ENCODE measurements at regions not wholly inside any gene's neighbourhood (a gene's known extent, or its start where the extent isn't known, plus 50 kb on each side); places are given as distances from the start of the nearest gene placed in this dataset.

DNA sequence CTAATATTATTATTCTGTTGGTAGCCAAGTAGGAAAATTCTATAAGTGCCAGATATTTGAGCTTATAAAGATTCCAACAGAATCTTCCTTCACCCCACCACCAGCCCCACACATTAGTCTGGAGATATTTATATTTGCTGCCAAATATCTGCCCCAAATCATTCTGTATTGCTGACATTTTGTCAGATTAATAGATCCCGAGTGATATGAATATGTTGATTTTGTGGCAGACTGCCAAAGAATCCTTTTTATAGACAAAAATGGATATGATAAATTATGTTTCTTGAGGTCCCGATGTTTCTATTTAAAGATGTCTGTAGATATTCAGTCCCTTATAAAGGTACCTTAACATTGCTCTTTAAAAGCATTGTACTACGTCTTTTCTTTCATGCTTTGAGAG is 162.2 kb upstream of the KCNJ16 start:
- Histone ChIP-seq H3K27ac (peak overlapping the region in 1 of 2 donors; percentile 32), H3K9me3 (no peaks in the 10 kb centered on the region), H3K36me3 (no peaks in the 10 kb centered on the region), H3K27me3 (no peaks in the 10 kb centered on the region), H3K4me3 (peak overlapping the region in 1 of 3 donors; percentile 32), H3K4me1 (no peaks in the 10 kb centered on the region)
- DNase-seq (ENCODE audit: low spot score in 2 of 2), result no peak
- intact Hi-C loops (cut with DNase I; ENCODE audit: low total_unique reads), result no loop called here
- TF ChIP-seq, protein P1, sequence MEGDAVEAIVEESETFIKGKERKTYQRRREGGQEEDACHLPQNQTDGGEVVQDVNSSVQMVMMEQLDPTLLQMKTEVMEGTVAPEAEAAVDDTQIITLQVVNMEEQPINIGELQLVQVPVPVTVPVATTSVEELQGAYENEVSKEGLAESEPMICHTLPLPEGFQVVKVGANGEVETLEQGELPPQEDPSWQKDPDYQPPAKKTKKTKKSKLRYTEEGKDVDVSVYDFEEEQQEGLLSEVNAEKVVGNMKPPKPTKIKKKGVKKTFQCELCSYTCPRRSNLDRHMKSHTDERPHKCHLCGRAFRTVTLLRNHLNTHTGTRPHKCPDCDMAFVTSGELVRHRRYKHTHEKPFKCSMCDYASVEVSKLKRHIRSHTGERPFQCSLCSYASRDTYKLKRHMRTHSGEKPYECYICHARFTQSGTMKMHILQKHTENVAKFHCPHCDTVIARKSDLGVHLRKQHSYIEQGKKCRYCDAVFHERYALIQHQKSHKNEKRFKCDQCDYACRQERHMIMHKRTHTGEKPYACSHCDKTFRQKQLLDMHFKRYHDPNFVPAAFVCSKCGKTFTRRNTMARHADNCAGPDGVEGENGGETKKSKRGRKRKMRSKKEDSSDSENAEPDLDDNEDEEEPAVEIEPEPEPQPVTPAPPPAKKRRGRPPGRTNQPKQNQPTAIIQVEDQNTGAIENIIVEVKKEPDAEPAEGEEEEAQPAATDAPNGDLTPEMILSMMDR (IDR thresholded peaks at IDR 0.05), result no peak
- no peak for TF ChIP-seq POLR2A (IDR thresholded peaks at IDR 0.05)

DNA sequence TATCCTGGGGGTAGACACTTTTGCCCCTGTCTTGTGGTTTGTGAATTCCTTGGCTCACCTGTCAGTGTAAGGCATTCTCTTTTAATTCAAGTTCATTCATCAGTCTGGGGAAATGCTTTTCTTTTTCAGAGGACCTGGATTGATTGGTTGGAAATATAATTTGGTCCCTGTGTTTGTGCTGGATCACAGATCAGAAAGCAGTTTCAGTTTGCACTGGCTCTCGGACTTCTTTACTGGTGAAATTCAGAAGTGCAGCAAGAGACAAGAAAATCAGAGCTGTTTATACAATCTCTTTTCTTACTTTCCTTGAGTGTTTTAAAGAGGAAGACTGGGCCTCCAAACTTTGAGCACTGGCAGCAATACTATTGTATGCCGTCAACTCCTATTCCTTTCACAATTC is 161.8 kb upstream of the KCNJ16 start:
- no peaks in the 10 kb centered on the region for H3K36me3 ChIP-seq
- peak overlapping the region in 1 of 3 donors; percentile 32 for H3K4me3 ChIP-seq
- no peaks in the 10 kb centered on the region for H3K9me3 ChIP-seq
- intact Hi-C loops (cut with DNase I; ENCODE audit: low total_unique reads), result no loop called here
- H3K27me3 ChIP-seq, result no peaks in the 10 kb centered on the region
- TF ChIP-seq, protein P1 (IDR thresholded peaks at IDR 0.05), result peak in 1 of 3 donors; percentile 8
- TF ChIP-seq POLR2A (IDR thresholded peaks at IDR 0.05), result no peak
- no peak for DNase-seq (ENCODE audit: low spot score in 2 of 2)
- H3K27ac ChIP-seq, result peak overlapping the region in 1 of 2 donors; percentile 32
- no peaks in the 10 kb centered on the region for H3K4me1 ChIP-seq

DNA sequence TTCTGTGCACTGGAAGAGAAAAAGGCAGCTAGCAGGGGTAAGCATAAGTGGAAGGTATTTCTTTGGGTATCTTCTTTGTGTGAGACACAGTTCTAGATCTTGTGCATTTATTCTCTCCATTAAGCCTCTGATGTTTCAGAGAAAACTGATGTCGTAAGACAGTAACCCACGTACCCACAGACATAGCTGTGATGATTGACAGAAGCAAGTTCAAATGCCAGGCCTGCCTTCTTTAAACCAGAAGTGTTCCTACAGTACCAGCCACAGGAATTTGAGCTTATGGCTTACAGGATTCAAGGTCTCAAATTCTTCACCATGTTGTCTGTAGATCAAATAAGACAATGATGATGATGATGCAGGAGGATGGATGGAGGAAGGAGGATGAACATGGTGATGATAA is 161.4 kb upstream of the KCNJ16 start:
- H3K27me3 ChIP-seq, result no peaks in the 10 kb centered on the region
- H3K27ac ChIP-seq, result peak overlapping the region in 1 of 2 donors; percentile 32
- no peak for DNase-seq (ENCODE audit: low spot score in 2 of 2)
- peak overlapping the region in 1 of 3 donors; percentile 32 for H3K4me3 ChIP-seq
- intact Hi-C loops (cut with DNase I; ENCODE audit: low total_unique reads), result no loop called here
- H3K36me3 ChIP-seq, result no peaks in the 10 kb centered on the region
- H3K4me1 ChIP-seq, result no peaks in the 10 kb centered on the region
- no peaks in the 10 kb centered on the region for H3K9me3 ChIP-seq
- TF ChIP-seq, protein P1 (IDR thresholded peaks at IDR 0.05), result no peak
- TF ChIP-seq POLR2A (IDR thresholded peaks at IDR 0.05) (no peak), POLR2AphosphoS5 (IDR thresholded peaks at IDR 0.05) (no peak)

DNA sequence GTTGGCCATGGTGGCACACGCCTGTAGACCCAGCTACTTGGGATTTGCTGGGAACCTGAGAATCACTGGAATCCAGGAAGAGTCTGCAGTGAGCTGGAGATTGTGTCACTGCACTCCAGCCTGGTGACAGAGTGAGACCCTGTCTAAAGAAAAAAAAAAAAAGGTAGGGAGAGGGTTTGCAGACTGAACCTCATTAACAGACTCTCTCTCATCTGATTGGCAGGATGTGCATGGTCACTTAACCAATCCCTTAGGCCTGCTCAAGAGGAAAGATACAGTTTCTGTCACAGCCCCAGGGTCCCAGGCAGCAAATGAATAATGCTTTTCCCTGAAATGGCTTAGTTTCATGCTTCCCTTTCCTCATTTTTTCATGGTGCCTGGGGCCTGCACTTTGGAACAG is 160.5 kb upstream of the KCNJ16 start:
- TF ChIP-seq POLR2A (IDR thresholded peaks at IDR 0.05) (no peak), POLR2AphosphoS5 (IDR thresholded peaks at IDR 0.05) (no peak)
- TF ChIP-seq, protein P1 (IDR thresholded peaks at IDR 0.05), result no peak
- no peak overlapping the region for H3K4me3 ChIP-seq
- H3K27me3 ChIP-seq, result no peaks in the 10 kb centered on the region
- intact Hi-C loops (cut with DNase I; ENCODE audit: low total_unique reads), result no loop called here
- DNase-seq (ENCODE audit: low spot score in 2 of 2), result no peak
- H3K27ac ChIP-seq, result no peak overlapping the region
- H3K4me1 ChIP-seq, result no peaks in the 10 kb centered on the region
- H3K9me3 ChIP-seq, result no peaks in the 10 kb centered on the region
- H3K36me3 ChIP-seq, result no peaks in the 10 kb centered on the region

DNA sequence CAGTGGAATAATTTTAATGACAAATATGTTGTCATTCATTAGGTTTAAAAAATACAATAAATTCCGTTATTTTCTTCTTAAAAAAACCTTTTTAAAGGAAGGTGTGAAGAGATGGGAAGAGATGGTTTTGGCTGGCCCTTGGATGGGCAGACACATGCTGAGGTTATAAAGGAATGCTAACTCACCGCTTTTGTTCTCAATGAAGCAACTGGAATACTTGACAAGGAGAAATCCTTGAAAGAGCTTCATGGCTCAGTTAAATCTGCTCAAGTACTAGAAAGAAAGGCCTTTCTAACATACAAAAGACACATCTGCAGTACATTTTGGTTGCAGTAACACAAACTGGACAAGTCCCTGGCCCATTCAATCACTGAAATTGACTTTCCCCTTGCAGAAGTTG is 158.3 kb upstream of the KCNJ16 start:
- Histone ChIP-seq H3K4me1 (no peaks in the 10 kb centered on the region), H3K27me3 (no peaks in the 10 kb centered on the region), H3K9me3 (no peaks in the 10 kb centered on the region), H3K27ac (no peak overlapping the region), H3K4me3 (no peak overlapping the region), H3K36me3 (no peaks in the 10 kb centered on the region)
- DNase-seq (ENCODE audit: low spot score in 2 of 2), result no peak
- TF ChIP-seq, protein P1 (IDR thresholded peaks at IDR 0.05), result no peak
- no peak for TF ChIP-seq POLR2AphosphoS5 (IDR thresholded peaks at IDR 0.05)
- TF ChIP-seq POLR2A (IDR thresholded peaks at IDR 0.05), result no peak
- intact Hi-C loops (cut with DNase I; ENCODE audit: low total_unique reads), result no loop called here

All from breast epithelium (tissue), 4 donors.